Neural cell (in vitro differentiated cells): ENCODE measurements at regions not wholly inside any gene's neighbourhood (a gene's known extent, or its start where the extent isn't known, plus 50 kb on each side); places are given as distances from the start of the nearest gene placed in this dataset.

Experiments
- EP300 ChIP-seq: fragments of 450-650 bp; conservative IDR thresholded peaks from 2 replicates; pipeline ENCODE4 v1.6.1; 2014; ENCODE audit warnings: antibody characterized with exemption, mild to moderate bottlenecking, moderate library complexity; ENCODE audit not compliant: poor library complexity, severe bottlenecking
- EZH2 ChIP-seq: fragments of 200-600, 300-800 bp; shearing (Covaris generic), sonication (generic); IDR thresholded peaks from 2 replicates; pipeline ENCODE4 v1.6.1; 2014; ENCODE audit warnings: antibody characterized with exemption, low read length, borderline replicate concordance, mild to moderate bottlenecking; ENCODE audit not compliant: insufficient read depth, poor library complexity, severe bottlenecking
- POLR2AphosphoS5 ChIP-seq: IDR thresholded peaks from 2 replicates; pipeline ENCODE4 v1.6.1; 2012
- TAF1 ChIP-seq: IDR thresholded peaks from 2 replicates; pipeline ENCODE4 v1.6.1; 2012; ENCODE audit warnings: low read depth
- TF ChIP-seq, protein P1 (sequence below): fragments of 450-650 bp; IDR thresholded peaks from 2 replicates; pipeline ENCODE4 v1.5.1; 2014; ENCODE audit warnings: antibody characterized with exemption, mild to moderate bottlenecking, moderate library complexity; ENCODE audit not compliant: poor library complexity, severe bottlenecking

DNA sequence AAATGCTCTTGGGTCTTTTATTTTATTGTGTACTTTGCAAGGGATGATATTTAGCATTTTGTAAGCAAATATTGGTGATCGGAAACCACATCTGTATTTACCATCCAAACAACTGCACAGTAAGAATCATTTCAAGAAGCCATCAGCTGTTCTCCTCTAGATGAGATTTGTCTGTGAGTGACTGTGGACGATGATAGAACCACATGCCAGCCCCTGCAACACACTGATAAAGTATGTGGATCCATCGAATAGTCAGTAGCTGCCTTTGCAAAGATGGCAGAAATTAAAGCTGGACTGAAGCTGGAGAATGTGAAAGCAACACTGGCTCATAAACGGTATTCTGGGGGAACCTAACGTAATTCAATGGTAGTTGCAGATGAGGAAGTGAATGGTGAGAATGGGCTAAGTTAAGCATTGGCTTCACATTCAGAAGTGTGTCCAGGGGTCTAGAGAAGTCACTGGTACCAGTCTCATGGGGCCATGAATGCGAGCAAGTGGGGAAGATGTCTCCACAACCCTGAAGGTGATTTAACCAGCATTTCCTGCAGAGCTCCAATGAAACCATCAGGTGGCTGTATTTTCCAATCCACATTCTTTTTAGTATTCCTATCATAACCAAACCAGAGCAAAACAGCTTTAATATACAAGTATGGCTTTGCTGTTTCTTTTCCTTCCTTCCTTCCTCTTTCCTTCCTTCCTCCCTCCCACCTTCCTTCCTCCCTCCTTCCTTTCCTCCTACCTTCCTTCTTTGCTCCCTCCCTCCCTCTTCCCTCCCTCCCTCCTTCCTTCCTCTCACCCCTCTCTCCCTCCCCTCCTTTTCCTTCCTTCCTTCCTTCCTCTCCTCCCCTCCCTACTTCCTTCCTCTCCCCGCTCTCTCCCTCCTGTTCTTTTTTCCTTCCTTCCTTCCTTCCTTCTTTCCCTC is 169.4 kb downstream of the ABCA8 start:
- TF ChIP-seq, protein P1, sequence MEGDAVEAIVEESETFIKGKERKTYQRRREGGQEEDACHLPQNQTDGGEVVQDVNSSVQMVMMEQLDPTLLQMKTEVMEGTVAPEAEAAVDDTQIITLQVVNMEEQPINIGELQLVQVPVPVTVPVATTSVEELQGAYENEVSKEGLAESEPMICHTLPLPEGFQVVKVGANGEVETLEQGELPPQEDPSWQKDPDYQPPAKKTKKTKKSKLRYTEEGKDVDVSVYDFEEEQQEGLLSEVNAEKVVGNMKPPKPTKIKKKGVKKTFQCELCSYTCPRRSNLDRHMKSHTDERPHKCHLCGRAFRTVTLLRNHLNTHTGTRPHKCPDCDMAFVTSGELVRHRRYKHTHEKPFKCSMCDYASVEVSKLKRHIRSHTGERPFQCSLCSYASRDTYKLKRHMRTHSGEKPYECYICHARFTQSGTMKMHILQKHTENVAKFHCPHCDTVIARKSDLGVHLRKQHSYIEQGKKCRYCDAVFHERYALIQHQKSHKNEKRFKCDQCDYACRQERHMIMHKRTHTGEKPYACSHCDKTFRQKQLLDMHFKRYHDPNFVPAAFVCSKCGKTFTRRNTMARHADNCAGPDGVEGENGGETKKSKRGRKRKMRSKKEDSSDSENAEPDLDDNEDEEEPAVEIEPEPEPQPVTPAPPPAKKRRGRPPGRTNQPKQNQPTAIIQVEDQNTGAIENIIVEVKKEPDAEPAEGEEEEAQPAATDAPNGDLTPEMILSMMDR, result no peak
- TF ChIP-seq TAF1, result no peak
- TF ChIP-seq EP300, result no peak
- TF ChIP-seq EZH2, result no peak
- TF ChIP-seq POLR2AphosphoS5, result no peak
